IPS DF 4.7 (cell line): ENCODE measurements at regions not wholly inside any gene's neighbourhood (a gene's known extent, or its start where the extent isn't known, plus 50 kb on each side); places are given as distances from the start of the nearest gene placed in this dataset.
"Not testable (repeated sequence)": the region's sequence is repeated elsewhere in the genome, so short reads cannot be mapped to it uniquely, and the experiment has no call there.

ENCODE experiments used
- DNase-seq: peaks from one replicate; pipeline ENCODE4 v3.0.0-alpha.2; 2013; ENCODE audit warnings: low spot score; ENCODE audit errors: extremely low read depth

GRCh38 chr11:3514635-3515424 is 127.0 kb downstream of the ART5 start:
- not testable (repeated sequence) for DNase-seq

GRCh38 chr11:3513311-3513710 is 128.5 kb downstream of the ART5 start:
- DNase-seq: not testable (repeated sequence)

GRCh38 chr11:3512751-3513150 is 129.0 kb downstream of the ART5 start:
- DNase-seq: not testable (repeated sequence)

- not testable (repeated sequence) for DNase-seq
These were observed 129.6 kb downstream of the ART5 start for GRCh38 chr11:3512133-3512703.

GRCh38 chr11:3511416-3512132 is 130.2 kb downstream of the ART5 start:
- DNase-seq: not testable (repeated sequence)

- not testable (repeated sequence) for DNase-seq
These were observed 130.6 kb upstream of the ZNF195 start for GRCh38 chr11:3509563-3509962.

- not testable (repeated sequence) for DNase-seq
These were observed 120.3 kb upstream of the ZNF195 start for GRCh38 chr11:3499198-3499597.

GRCh38 chr11:3498356-3498755 is 119.4 kb upstream of the ZNF195 start:
- DNase-seq: not testable (repeated sequence)

- not testable (repeated sequence) for DNase-seq
These were observed 114.2 kb upstream of the ZNF195 start for GRCh38 chr11:3493152-3493551.

GRCh38 chr11:3488003-3488402 is 109.1 kb upstream of the ZNF195 start:
- not testable (repeated sequence) for DNase-seq

- DNase-seq: not testable (repeated sequence)
These were observed 106.8 kb upstream of the ZNF195 start for GRCh38 chr11:3485737-3486136.

- not testable (repeated sequence) for DNase-seq
These were observed 98.3 kb upstream of the ZNF195 start for GRCh38 chr11:3476937-3477885.

GRCh38 chr11:3476084-3476936 is 97.4 kb upstream of the ZNF195 start:
- not testable (repeated sequence) for DNase-seq

GRCh38 chr11:3468963-3469362 is 90.0 kb upstream of the ZNF195 start:
- DNase-seq: peak; percentile 28

- not testable (repeated sequence) for DNase-seq
These were observed 88.7 kb upstream of the ZNF195 start for GRCh38 chr11:3467599-3467998.

- not testable (repeated sequence) for DNase-seq
These were observed 76.7 kb upstream of the ZNF195 start for GRCh38 chr11:3455666-3456065.

- DNase-seq: peak; percentile 38
These were observed 75.9 kb upstream of the ZNF195 start for GRCh38 chr11:3454844-3455243.

- not testable (repeated sequence) for DNase-seq
These were observed 74.8 kb upstream of the ZNF195 start for GRCh38 chr11:3453596-3454256.

- DNase-seq: not testable (repeated sequence)
These were observed 71.9 kb upstream of the ZNF195 start for GRCh38 chr11:3450822-3451221.
